Right atrium auricular region (tissue), 2 donors: ENCODE measurements at regions not wholly inside any gene's neighbourhood (a gene's known extent, or its start where the extent isn't known, plus 50 kb on each side); places are given as distances from the start of the nearest gene placed in this dataset.

Experiments
- DNase-seq: peaks from one replicate; pipeline ENCODE4 v3.0.0-alpha.2; 2019; ENCODE audit warnings: low spot score
- H3K27ac ChIP-seq, 2 donors: fragments of 200-600 bp; sonication (generic); 1 replicate in 1 of 2; 2 replicates in 1 of 2; pipeline ENCODE4 v1.5.1; 2016 to 2019
- H3K27me3 ChIP-seq, 2 donors: fragments of 200-600 bp; sonication (generic); one replicate each; pipeline versions ENCODE4 v1.5.1 to v1.6.0; 2017 to 2019
- H3K36me3 ChIP-seq: fragments of 200-600 bp; sonication (generic); one replicate; pipeline ENCODE4 v1.5.1; 2016
- H3K4me1 ChIP-seq, 2 donors: fragments of 200-600 bp; sonication (generic); one replicate each; pipeline versions ENCODE4 v1.5.1 to v1.6.0; 2017 to 2019
- H3K4me3 ChIP-seq, 2 donors: fragments of 200-600 bp; sonication (generic); 1 replicate in 1 of 2; 2 replicates in 1 of 2; pipeline ENCODE4 v1.5.1; 2017 to 2019; ENCODE audit warnings: mild to moderate bottlenecking in 1 of 2, moderate library complexity in 1 of 2
- H3K9me3 ChIP-seq, 2 donors: fragments of 200-600 bp; sonication (generic); one replicate each; pipeline ENCODE4 v1.5.1; 2019
- TF ChIP-seq, protein P1 (sequence below), 2 donors: fragments of 200-600 bp; sonication (generic); IDR thresholded peaks; one replicate each; pipeline ENCODE4 v1.5.1; 2019; ENCODE audit warnings: antibody characterized with exemption in 2 of 2

GRCh38 chr6:111978532-111979149 lies 75.3 kb upstream of the CCN6 start:
- H3K27ac ChIP-seq: no peak overlapping the region
- H3K36me3 ChIP-seq: no peaks in the 10 kb centered on the region
- no peaks in the 10 kb centered on the region for H3K9me3 ChIP-seq
- H3K4me3 ChIP-seq: no peak overlapping the region
- peaks cover 0 to 7% of the 10 kb centered on the region in 2 donors for H3K4me1 ChIP-seq
- DNase-seq: no peak
- H3K27me3 ChIP-seq: no peaks in the 10 kb centered on the region
- TF ChIP-seq, protein P1, sequence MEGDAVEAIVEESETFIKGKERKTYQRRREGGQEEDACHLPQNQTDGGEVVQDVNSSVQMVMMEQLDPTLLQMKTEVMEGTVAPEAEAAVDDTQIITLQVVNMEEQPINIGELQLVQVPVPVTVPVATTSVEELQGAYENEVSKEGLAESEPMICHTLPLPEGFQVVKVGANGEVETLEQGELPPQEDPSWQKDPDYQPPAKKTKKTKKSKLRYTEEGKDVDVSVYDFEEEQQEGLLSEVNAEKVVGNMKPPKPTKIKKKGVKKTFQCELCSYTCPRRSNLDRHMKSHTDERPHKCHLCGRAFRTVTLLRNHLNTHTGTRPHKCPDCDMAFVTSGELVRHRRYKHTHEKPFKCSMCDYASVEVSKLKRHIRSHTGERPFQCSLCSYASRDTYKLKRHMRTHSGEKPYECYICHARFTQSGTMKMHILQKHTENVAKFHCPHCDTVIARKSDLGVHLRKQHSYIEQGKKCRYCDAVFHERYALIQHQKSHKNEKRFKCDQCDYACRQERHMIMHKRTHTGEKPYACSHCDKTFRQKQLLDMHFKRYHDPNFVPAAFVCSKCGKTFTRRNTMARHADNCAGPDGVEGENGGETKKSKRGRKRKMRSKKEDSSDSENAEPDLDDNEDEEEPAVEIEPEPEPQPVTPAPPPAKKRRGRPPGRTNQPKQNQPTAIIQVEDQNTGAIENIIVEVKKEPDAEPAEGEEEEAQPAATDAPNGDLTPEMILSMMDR (IDR thresholded peaks at IDR 0.05): no peak

GRCh38 chr6:111979633-111980032 lies 74.3 kb upstream of the CCN6 start:
- TF ChIP-seq, protein P1 (IDR thresholded peaks at IDR 0.05): no peak
- no peak for DNase-seq
- Histone ChIP-seq H3K4me1 (no peaks in the 10 kb centered on the region), H3K36me3 (no peaks in the 10 kb centered on the region), H3K27me3 (no peaks in the 10 kb centered on the region), H3K27ac (no peak overlapping the region), H3K9me3 (no peaks in the 10 kb centered on the region), H3K4me3 (no peak overlapping the region)

GRCh38 chr6:111980143-111980542 lies 73.8 kb upstream of the CCN6 start:
- DNase-seq: no peak
- Histone ChIP-seq H3K9me3 (no peaks in the 10 kb centered on the region), H3K36me3 (no peaks in the 10 kb centered on the region), H3K4me1 (no peaks in the 10 kb centered on the region), H3K27ac (no peak overlapping the region), H3K27me3 (no peaks in the 10 kb centered on the region), H3K4me3 (no peak overlapping the region)
- TF ChIP-seq, protein P1 (IDR thresholded peaks at IDR 0.05): no peak

- DNase-seq: no peak
- Histone ChIP-seq H3K4me3 (no peak overlapping the region), H3K27me3 (no peaks in the 10 kb centered on the region), H3K36me3 (no peaks in the 10 kb centered on the region), H3K4me1 (no peaks in the 10 kb centered on the region), H3K9me3 (no peaks in the 10 kb centered on the region), H3K27ac (no peak overlapping the region)
- TF ChIP-seq, protein P1 (IDR thresholded peaks at IDR 0.05): no peak
Measured at GRCh38 chr6:111980971-111981840, 72.7 kb upstream of the CCN6 start.

DNA sequence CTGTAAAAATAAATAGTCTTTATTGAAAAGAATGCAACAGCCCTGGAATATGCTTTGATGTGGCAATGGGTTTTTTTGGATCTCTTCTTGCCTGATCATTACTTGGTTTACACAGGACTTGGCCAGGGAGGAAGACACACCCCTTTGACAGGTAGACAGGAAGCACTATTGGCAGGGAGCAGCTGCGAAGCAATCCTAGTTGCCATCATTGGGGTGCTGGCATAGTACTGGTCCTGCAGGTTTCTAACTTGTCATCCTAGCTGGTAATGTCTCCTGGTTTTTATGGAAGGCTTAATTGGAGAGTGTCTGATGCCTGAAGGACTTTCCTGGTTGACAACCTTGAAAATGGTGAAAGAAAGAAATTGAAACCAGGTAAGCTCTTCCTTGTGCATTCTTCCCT lies 71.2 kb upstream of the CCN6 start:
- no peak for DNase-seq
- Histone ChIP-seq H3K4me1 (no peaks in the 10 kb centered on the region), H3K27ac (no peak overlapping the region), H3K36me3 (no peaks in the 10 kb centered on the region), H3K9me3 (no peaks in the 10 kb centered on the region), H3K27me3 (no peaks in the 10 kb centered on the region), H3K4me3 (no peak overlapping the region)
- TF ChIP-seq, protein P1 (IDR thresholded peaks at IDR 0.05): no peak
